ENCODE measurements at regions not wholly inside any gene's neighbourhood (a gene's known extent, or its start where the extent isn't known, plus 50 kb on each side); places are given as distances from the start of the nearest gene placed in this dataset.

- no peak for TF ChIP-seq TCF12 (IDR thresholded peaks at IDR 0.05; ENCODE audit: low read depth, low read length)
- TF ChIP-seq ZNF274 (IDR thresholded peaks at IDR 0.05; ENCODE audit: borderline replicate concordance, extremely low read depth, low read length), result no peak
- TF ChIP-seq, protein P1, sequence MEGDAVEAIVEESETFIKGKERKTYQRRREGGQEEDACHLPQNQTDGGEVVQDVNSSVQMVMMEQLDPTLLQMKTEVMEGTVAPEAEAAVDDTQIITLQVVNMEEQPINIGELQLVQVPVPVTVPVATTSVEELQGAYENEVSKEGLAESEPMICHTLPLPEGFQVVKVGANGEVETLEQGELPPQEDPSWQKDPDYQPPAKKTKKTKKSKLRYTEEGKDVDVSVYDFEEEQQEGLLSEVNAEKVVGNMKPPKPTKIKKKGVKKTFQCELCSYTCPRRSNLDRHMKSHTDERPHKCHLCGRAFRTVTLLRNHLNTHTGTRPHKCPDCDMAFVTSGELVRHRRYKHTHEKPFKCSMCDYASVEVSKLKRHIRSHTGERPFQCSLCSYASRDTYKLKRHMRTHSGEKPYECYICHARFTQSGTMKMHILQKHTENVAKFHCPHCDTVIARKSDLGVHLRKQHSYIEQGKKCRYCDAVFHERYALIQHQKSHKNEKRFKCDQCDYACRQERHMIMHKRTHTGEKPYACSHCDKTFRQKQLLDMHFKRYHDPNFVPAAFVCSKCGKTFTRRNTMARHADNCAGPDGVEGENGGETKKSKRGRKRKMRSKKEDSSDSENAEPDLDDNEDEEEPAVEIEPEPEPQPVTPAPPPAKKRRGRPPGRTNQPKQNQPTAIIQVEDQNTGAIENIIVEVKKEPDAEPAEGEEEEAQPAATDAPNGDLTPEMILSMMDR (IDR thresholded peaks at IDR 0.05; ENCODE audit: control extremely low read depth in 1 of 3, insufficient read depth in 1 of 3, low read depth in 1 of 3, low read length in 3 of 3), result no peak
Observed at GRCh38 chr13:44260336-44260735, 113.3 kb upstream of the SERP2 start.
